ENCODE measurements at regions not wholly inside any gene's neighbourhood (a gene's known extent, or its start where the extent isn't known, plus 50 kb on each side); places are given as distances from the start of the nearest gene placed in this dataset.

- no peak for TF ChIP-seq CTCF (conservative IDR thresholded peaks at IDR 0.05; ENCODE audit: control insufficient read depth, insufficient read depth, low read depth, low read length)
- no peak overlapping the region for H3K4me3 ChIP-seq (ENCODE audit: control insufficient read depth, low read depth, low read length)
- no peak for DNase-seq (ENCODE audit: low read depth)
Observed at GRCh38 chr4:3689576-3690550, 76.3 kb upstream of the ADRA2C start.

GRCh38 chr4:3689006-3689405, 77.2 kb upstream of the ADRA2C start:
- TF ChIP-seq CTCF (conservative IDR thresholded peaks at IDR 0.05; ENCODE audit: control insufficient read depth, insufficient read depth, low read depth, low read length) = no peak
- H3K4me3 ChIP-seq (ENCODE audit: control insufficient read depth, low read depth, low read length) = no peak overlapping the region
- no peak for DNase-seq (ENCODE audit: low read depth)

- no peak for DNase-seq (ENCODE audit: low read depth)
- no peak for TF ChIP-seq CTCF (conservative IDR thresholded peaks at IDR 0.05; ENCODE audit: control insufficient read depth, insufficient read depth, low read depth, low read length)
- no peak overlapping the region for H3K4me3 ChIP-seq (ENCODE audit: control insufficient read depth, low read depth, low read length)
Observed at GRCh38 chr4:3688018-3688998, 77.9 kb upstream of the ADRA2C start.

GRCh38 chr4:3687538-3687937, 78.6 kb upstream of the ADRA2C start:
- no peak for TF ChIP-seq CTCF (conservative IDR thresholded peaks at IDR 0.05; ENCODE audit: control insufficient read depth, insufficient read depth, low read depth, low read length)
- H3K4me3 ChIP-seq (ENCODE audit: control insufficient read depth, low read depth, low read length) = no peak overlapping the region
- no peak for DNase-seq (ENCODE audit: low read depth)

GRCh38 chr4:3686753-3687152, 79.4 kb upstream of the ADRA2C start:
- DNase-seq (ENCODE audit: low read depth) = no peak
- TF ChIP-seq CTCF (conservative IDR thresholded peaks at IDR 0.05; ENCODE audit: control insufficient read depth, insufficient read depth, low read depth, low read length) = no peak

GRCh38 chr4:3685081-3685645, 81.0 kb upstream of the ADRA2C start:
- no peak for TF ChIP-seq CTCF (conservative IDR thresholded peaks at IDR 0.05; ENCODE audit: control insufficient read depth, insufficient read depth, low read depth, low read length)
- no peak overlapping the region for H3K4me3 ChIP-seq (ENCODE audit: control insufficient read depth, low read depth, low read length)
- no peak for DNase-seq (ENCODE audit: low read depth)

More at GRCh38 chr4:3686753-3687152, 79.4 kb upstream of the ADRA2C start:
- H3K4me3 ChIP-seq (ENCODE audit: control insufficient read depth, low read depth, low read length) = no peak overlapping the region

Measured in fibroblast of mammary gland (primary cell).